Myocyte (in vitro differentiated cells): ENCODE measurements at regions not wholly inside any gene's neighbourhood (a gene's known extent, or its start where the extent isn't known, plus 50 kb on each side); places are given as distances from the start of the nearest gene placed in this dataset.
"Not testable (repeated sequence)": the region's sequence is repeated elsewhere in the genome, so short reads cannot be mapped to it uniquely, and the experiment has no call there.

Source experiments
- DNase-seq: peaks from one replicate; pipeline ENCODE4 v3.0.0-alpha.2; 2012; ENCODE audit warnings: low read depth

DNA sequence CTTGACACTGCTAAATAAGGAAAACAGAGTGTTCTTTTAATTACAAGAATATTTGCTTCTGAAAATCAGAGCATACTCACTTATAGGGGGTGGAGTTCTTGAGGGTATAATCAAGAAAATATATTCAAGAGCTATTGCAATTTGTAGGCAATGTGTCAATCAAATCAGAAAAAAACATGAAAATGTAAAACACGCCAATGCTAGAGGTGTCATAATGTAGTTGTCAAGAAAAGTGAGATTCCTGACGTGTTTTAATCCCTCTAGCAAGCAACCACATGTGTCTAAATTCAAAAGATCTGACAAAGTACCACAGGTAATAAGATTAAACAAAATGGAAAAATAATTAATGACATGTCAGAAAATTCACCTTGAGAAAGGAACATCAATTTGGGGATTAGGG, 1440.7 kb upstream of the RAG2 start:
- no peak for DNase-seq

DNA sequence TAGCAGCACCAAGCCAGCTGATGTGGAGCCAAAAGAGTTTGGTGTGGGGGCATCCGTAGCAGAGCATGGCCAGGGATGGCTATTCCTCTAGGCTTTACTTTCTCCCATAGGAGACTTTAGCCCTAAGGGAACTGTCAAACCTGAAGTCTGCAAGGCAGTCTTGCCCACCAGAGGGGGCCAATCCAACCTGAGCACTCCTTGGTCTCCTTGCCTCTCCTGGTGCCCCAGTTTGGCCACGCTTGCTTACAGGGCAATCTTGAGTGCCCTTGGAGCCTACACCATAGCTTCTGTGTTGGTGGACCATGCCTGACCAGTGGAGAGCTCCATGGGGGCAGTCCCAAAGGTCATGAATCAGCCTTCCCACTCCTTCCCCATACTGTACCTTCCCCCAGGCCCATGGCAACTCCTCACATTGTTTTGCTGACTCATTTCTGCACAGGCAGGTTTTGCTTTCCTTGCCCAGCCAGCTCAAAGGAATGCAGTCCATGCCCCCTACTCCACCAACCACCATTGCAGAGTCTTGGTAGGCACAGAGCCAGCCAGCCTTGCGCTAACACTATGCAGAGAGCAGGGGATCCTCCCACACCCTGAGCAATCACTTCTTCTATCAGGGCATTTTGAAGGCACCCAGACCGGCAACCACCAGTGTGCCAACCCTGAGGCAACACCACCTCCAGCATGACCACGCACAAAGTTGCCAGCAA, 1421.2 kb upstream of the RAG2 start:
- no peak for DNase-seq

DNA sequence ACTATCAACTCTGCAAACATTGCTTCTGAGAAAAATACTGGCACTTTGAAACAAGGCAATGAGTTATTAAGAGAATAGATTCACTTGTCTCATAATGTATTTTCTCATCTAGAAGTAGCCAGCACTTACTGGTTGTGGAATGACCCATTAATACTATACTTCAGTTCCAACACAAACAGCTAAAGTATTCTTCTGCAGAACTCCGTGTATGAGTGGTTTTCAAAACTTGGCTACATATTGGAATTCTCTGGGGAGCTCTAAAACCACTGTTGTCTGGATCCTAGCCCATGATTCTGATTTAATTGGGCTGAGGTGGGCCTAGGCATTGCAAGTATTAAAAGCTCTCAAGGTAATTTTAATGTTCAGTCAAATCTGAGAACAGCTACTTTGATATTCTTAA, 1416.4 kb upstream of the RAG2 start:
- peak; percentile 23 for DNase-seq

DNA sequence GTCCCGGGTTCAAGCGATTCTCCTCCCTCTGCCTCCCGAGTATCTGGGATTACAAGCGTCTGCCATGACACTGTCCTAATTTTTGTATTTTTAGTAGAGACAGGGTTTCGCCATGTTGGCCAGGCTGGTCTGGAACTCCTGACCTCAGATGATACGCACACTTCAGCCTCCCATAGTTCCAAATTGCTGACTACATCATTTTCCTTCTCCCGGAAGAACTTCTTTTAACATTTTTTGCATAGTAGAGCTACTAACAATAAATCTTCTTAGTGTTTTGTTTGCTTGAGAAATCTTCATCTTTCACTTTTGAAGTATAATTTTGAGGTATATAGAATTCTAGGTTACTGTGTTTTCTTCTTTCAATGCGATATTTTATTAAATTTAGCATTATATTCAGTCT, 1415.1 kb upstream of the RAG2 start:
- DNase-seq, result no peak

DNA sequence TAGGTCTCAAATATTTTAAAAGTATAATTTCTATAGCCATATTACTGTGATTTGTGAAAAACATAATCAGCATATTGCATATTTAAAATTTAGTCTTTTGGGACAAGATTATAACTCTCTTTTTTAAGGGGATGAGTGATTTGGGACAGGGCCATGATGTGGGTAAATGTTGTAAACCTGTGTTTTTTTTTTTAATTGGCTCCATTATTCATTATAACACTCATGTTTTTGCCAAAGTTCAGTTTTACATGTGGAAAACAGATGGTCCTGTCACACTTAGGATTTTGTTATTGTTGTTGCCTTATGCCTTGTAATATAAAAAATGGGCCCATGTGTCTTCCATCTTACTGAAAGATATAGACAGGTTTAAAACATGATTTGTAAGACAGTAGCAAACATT, 1413.5 kb upstream of the RAG2 start:
- DNase-seq, result no peak

DNA sequence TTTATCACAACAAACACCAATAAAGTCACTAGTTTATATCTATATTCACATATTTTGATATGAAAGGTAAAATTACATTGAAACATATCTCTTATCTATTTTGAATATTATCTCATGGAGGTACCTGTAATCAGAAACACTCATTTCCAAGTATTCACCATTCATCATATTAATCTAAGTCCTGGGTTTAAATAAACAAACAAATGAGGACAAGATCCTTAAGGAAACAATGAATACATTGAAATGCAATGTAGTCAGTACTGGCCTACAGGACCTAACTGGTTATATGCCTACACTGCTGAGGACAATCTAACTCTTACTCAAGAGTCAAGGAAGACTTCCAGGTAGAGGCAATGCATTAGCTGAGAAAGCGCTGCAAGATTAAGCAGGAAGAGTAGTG, 1411.9 kb upstream of the RAG2 start:
- DNase-seq, result no peak

DNA sequence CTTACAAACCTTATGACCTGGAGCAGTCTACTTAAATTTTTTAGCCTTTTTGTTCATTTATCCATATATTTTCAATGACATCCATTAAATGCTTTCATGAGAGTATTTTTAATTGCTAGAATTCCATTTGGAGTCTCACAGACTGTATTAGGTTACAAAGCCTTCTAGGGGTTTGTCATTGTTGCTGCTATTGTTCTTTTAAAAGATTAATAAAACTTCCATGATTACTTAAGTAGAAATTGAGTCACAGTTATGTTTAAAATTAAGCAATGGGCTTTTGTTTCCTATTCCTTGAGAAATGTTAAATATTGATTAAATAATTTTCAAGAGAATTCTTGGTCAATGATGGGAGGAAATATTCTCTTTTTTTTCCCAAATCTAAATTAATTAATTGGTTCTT, 1408.4 kb upstream of the RAG2 start:
- DNase-seq, result no peak

DNA sequence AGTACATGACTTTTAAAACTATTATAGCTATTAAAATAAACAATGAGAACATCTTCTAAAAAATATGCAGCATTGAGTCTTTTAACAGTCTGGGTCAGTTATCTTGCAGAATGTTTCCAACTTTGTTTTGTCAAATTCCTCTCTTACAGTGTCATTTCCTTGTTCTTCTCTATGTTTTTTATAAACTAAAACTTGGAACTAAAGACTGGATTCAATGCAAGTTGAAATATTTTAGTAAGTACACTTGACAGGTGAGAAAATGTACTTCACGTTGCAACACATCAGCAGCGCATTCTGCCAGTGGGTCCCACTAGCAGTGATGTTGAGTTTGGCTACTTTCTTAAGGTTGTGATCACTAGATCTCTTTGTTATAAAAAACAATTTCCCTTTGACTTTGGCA, 1407.6 kb upstream of the RAG2 start:
- no peak for DNase-seq

DNA sequence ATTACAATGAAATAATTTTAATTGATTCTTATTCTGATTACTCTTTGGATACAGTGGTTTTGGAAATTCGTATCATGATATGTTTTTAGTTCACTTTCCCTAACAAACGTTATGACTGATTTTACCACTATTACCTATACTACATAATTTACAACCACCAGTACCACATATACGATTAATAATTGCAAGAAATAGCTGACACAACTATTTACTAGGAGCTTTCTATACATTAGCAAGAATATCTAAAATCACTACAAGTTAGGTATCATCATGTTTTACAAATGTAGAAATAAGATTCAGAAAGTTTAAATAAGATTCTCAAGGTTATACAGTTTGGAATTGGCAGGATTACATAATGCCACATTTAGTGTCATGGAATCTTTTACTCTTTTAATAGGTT, 1401.1 kb upstream of the RAG2 start:
- DNase-seq, result no peak

DNA sequence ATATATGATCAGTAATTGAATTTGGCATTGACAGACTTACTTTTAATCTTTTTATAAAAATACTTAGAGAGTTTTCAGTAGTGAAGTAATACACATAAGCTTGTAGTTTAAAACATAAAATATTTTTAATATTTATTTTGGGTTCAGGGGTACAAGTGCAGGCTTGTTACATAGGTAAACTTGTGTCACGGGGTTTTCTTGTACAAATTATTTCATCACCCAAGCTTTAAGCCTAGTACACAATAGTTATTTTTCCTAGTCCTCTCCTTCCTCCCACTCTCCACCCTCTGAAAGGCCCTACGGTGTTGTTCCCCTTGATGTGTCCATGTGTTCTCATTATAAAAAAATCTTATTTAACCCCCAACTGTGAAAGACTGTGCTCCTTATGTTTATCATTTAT, 1397.8 kb upstream of the RAG2 start:
- DNase-seq, result no peak

DNA sequence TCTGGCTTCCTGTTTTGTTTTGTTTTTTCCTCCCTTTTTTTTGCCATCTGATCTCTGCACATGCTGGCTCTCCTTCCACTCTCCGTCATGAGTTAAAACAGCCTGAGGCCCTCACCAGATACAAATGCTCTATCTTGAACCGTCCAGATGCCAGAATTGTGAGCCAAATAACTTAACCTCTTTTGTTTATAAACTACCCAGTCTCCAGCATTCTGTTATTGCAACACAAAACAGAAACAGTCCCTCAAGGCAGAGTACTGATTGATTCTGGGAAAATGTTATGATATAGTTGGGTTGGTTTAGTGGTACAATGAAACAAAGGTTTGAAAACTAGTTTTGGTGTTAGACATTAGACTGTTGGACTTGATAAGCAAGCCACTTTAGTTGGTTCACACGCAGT, 1390.0 kb upstream of the RAG2 start:
- peak; percentile 11 for DNase-seq

DNA sequence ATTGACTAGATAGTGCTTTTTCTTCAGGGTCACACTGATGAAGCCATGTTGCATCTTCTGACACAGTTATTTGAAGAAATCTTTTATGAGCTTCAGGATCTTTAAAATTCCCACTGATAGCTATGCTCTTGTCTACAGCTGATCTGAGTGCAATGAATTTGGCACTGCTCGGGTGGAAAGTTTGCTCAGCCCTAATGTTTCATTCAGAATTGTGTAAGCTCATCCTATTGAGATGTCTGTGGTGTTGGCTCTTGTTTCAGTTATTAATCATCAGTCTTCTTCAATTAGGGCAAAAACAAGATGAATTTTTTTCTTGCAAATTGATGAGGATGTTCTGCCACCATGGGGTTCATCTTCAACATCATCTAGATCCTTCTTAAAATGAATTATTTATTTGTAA, 1387.0 kb upstream of the RAG2 start:
- no peak for DNase-seq

DNA sequence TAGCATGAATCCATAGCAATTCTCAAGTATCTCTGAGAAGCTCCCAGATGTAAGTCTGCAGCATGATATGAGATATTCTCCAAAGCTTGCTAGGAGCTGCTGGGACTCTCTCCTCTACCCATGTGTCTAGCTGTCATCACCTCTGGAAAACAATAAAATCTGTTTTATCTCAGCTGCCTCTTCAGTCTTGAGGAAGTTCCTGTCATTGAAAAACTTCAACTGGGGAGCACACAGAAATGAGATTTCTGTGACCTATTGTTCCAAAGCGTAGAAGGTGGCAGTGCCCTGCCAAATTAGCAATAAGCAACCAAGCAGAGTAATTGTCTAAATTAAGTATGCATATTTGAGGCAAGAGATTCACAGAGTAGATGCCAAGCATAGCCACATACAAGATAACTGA, 1380.6 kb upstream of the RAG2 start:
- no peak for DNase-seq

DNA sequence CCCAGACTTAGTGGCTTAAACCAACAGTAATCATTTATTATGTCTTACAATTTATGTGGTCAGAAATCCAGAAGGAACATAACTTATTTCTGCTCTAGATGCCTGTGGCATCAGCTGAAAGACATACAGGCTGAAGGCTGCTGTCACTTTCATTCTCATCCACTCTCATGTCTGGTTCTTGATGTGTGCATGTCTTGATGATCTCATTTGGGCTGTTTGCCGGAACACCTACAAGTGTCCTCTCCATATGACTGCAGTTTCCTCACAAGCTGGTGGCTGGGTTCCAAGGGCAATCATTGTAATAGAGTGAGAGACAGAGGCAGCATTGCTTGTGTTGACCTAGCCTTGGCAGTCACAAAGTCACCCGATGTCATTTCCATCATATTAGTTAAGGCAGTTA, 1375.9 kb upstream of the RAG2 start:
- peak; percentile 3 for DNase-seq

DNA sequence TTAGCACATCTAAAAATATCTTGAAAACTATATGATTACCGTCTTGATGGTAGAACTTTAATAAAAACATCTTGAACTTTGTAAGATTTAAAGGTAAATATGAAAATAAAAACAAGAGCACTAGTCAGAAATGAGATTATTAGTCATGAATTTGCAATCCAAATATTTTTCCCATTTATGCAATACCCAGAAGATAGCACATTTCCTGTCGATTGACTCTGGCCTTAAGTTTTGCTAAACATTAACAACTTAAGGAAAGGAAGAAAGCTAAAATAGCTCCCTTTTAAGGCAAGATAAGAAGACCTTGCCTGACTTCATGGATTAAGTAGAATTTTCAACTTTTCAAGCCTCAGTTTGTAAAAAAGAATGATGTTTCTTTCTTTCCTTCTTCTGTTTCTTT, 1374.7 kb upstream of the RAG2 start:
- no peak for DNase-seq

DNA sequence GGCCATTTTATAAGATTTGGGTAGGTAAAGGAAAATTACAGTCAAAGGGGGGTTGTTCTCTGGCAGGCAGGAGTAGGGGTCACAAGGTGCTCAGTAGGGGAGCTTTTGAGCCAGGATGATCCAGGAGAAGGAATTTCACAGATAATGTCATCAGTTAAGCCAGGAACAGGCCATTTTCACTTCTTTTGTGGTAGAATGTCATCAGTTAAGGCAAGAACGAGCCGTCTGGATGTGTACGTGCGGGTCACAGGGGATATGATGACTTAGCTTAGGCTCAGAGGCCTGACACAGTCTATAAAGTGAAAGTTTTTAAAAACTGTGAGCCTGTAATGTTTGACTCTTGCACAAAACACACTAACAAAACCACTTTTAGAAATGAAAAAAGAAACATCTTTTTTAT, 1371.3 kb upstream of the RAG2 start:
- not testable (repeated sequence) for DNase-seq

DNA sequence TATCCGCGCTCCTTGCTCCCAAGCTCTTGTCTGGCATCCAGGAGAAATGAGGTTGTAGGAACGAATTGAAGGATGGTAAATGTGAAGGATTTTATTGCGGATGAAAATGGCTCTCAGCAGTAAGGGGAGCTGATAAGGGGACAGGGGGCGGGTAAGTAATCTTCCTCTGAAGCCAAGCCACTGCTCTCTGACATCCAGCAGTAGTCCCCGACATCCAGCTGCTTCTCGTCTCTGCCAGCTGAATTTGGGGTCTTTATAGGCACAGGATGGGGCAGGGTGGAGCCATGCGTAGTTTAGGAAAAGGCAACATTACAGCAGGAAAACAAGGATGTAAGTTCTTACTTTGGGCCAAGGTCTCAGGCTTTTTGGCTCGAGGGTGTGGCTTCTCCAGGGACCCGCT, 1370.1 kb upstream of the RAG2 start:
- DNase-seq, result no peak

DNA sequence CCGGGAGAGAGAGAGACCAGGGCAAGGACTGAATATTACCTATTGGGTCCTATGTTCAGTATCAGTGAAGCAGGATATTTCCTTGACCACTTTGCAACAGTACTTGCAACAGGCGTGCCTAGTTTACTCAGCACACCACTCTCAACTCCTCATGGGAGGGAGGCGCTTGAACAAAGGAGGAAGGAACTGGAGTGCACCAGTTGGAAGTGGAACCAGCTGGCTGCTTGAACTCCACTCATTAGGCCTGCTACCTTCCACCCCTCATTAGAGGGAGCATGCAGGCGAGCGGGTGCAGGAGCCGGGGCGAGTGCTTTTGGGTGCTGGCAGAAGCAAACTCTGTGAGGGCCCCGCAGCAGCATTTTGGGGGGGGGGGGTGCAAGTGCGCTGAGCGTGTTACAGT, 1369.6 kb upstream of the RAG2 start:
- DNase-seq, result no peak

DNA sequence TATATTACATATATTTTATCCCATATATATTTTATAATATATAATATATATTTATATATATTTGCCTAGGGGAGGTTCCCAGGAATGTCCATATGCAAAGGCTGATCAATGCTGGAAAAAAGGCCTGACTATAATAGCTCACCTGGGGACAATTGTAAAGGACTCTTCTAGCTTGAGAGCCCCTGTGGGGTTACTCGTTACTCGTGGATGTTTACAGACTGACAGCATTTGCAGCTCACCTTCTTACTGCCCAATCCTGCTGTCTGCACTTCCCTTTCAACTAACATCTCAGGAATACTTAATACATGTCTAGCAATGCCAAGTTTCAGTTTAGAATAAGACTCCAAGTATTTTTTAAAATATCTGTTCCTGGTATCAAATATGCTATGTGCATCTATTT, 1365.4 kb upstream of the RAG2 start:
- no peak for DNase-seq

DNA sequence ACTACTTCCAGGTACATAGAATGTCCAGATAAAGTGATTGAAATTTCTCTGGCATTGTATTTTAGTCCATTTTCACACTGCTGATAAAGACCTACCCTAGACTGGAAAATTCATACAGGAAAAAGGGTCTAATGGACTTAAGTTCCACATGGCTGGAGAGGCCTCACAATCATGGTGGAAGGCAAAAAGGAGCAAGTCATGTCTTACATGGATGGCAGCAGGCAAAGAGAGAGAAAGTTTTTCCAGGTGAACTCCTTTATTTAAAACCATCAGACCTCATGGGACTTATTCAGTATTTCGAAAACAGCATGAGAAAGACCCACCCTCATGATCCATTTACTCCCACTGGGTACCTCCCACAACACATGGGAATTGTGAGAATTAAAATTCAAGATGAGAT, 1359.7 kb upstream of the RAG2 start:
- DNase-seq, result no peak

DNA sequence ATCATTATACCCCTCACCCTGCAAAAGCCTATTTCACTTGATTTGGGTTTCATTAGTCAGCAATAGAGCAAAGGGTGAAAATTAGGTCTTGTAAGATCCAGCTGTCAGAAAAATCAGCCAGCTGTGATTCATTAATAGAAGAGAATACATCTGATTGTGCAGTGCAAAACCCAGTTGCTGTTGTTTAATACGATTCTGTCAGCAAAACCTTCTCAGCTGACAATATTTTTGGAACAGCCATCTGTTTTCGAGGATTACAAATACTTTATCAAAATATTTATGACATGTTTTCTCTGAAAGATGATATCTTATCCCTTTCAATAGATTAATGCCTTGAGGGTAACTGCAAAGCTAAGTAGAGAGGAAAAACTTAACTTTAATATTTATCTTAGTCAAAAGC, 1354.0 kb upstream of the RAG2 start:
- peak; percentile 45 for DNase-seq

DNA sequence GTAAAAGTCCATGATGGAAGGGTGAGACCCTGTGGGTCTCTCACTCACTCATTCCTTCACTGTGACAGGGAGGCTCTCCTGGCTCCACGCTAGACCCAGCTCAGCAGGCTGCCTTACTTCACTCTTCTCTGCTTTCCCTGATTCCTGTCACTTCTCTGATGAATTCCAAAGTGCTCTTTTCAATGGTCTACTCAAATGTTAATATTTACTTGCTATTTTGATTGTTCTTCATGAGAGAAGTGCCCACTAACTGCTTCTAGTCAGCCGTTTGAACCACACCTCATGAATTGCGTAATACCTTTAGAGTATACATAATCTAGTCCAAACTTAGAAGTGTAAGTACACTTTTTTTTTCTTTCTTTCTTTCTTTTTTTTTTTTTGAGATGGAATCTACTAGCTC, 1350.2 kb upstream of the RAG2 start:
- DNase-seq, result no peak

DNA sequence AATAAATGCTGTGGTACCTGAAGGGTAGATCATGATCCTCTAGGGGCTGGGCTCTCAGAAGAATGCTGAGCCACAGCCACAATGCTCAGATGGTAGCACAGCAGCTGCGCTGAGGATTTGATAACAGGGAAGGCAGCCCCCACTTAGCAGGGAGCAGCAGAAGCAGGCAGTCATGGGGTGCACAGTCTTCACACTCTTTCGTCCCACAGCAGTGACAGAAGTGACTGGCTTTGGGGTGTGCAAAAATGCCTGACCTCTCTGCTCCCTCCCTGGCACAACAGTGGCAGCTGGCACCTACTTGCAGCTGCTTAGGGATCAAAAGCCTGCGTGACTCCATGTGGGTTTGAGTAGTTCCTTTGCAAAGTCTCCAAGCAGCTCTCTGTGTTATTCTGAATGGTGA, 1349.8 kb upstream of the RAG2 start:
- DNase-seq, result peak; percentile 52

DNA sequence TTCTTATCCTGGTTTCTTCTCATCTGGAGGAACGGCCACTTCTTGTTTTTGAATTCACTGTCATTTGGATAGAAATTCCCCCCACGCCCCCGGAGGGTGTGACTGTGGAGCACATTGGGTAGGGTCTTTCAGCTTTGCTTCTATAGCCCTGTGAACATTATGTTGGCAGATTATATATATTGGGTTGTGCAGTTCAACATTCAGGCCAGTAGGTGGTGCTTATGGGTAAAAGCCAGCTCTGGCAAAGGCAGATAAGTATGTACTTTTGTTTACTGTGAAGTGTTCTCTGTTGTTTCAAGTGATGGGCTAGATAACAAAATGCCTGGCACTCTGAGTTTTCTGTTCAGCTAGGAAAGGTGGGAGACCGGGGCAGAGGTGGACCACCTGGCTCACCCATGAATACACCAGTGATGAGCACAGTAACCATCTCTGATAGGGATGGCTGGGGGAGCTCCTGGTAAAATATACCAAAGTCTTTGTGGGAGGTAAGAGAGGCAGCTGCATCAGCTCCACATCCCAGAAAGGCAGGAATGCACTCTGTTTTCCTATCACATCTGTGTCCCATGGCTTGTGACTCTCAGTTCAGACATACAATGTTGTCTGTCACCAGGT, 1348.2 kb upstream of the RAG2 start:
- peak; percentile 13 for DNase-seq
